Panc1 (cell line): ENCODE measurements at regions not wholly inside any gene's neighbourhood (a gene's known extent, or its start where the extent isn't known, plus 50 kb on each side); places are given as distances from the start of the nearest gene placed in this dataset.

Experiments used
- ATAC-seq: fragments of 200-7000 bp; cut with Tn5 transposase; 2 replicates; pipeline ENCODE4 v1.9.1; 2020; ENCODE audit warnings: mild to moderate bottlenecking, moderate library complexity
- BruUV-seq: library from RNA; stranded (reverse); fragments of 400-500 nt; replicated peaks from 2 replicates; lab custom pipeline; 2021; lab: Mats Ljungman, UMichigan
- CTCF ChIA-PET: fragments of 300-600 bp; sonication (Branson Sonifier 250); formaldehyde crosslinking; loops from one replicate; lab custom pipeline; 2022; ENCODE audit warnings: antibody characterized with exemption; lab: Charles Lee
- POLR2A ChIA-PET: fragments of 300-600 bp; sonication (Branson Sonifier 250); formaldehyde crosslinking; loops from one replicate; lab custom pipeline; 2022; ENCODE audit warnings: antibody characterized with exemption; lab: Charles Lee
- DNase-seq: peaks from one replicate; pipeline ENCODE4 v3.0.0-alpha.2; 2010; ENCODE audit warnings: low read depth, low spot score
- H3K27ac ChIP-seq: 2 replicates; pipeline ENCODE4 v1.5.1; 2011; ENCODE audit warnings: mild to moderate bottlenecking, low read length, inconsistent platforms
- H3K27me3 ChIP-seq: fragments of 200-500 bp; sonication (Bioruptor generic); 2 replicates; pipeline ENCODE4 v1.6.0; 2014; ENCODE audit warnings: low read length, inconsistent platforms; ENCODE audit not compliant: control insufficient read depth, insufficient read depth
- H3K36me3 ChIP-seq: fragments of 200-500 bp; sonication (Bioruptor generic); 2 replicates; pipeline ENCODE4 v1.5.1; 2014; ENCODE audit warnings: inconsistent platforms, mild to moderate bottlenecking, low read length, moderate library complexity; ENCODE audit not compliant: control insufficient read depth, insufficient read depth
- H3K4me1 ChIP-seq: 2 replicates; pipeline ENCODE4 v1.5.1; 2011; ENCODE audit warnings: inconsistent platforms, mild to moderate bottlenecking, low read length, moderate library complexity; ENCODE audit not compliant: control insufficient read depth, insufficient read depth
- H3K4me3 ChIP-seq, 2 experiments: 2 replicates each; pipeline ENCODE4 v1.5.1; 2011 to 2012; ENCODE audit warnings: low read depth in 2 of 2, low read length in 2 of 2, mild to moderate bottlenecking in 2 of 2, inconsistent platforms in 1 of 2, moderate library complexity in 1 of 2
- H3K9me3 ChIP-seq: fragments of 200-500 bp; sonication (Bioruptor generic); 2 replicates; pipeline ENCODE4 v1.5.1; 2014; ENCODE audit warnings: low read depth, mild to moderate bottlenecking, inconsistent platforms, low read length, moderate library complexity; ENCODE audit not compliant: control insufficient read depth, insufficient read depth
- CTCF ChIP-seq: fragments of 450-650 bp; IDR thresholded peaks from 2 replicates; pipeline ENCODE4 v1.5.1; 2017; ENCODE audit warnings: mild to moderate bottlenecking
- POLR2AphosphoS5 ChIP-seq: IDR thresholded peaks from 2 replicates; pipeline ENCODE4 v1.6.1; 2012; ENCODE audit warnings: mild to moderate bottlenecking, low read depth, low read length, moderate library complexity
- REST ChIP-seq, 2 experiments: IDR thresholded peaks; 2 replicates each; pipeline ENCODE4 v1.6.1; 2011 to 2012; ENCODE audit warnings: low read depth in 2 of 2, control low read depth in 1 of 2, low read length in 1 of 2, mild to moderate bottlenecking in 1 of 2, moderate library complexity in 1 of 2; ENCODE audit not compliant: insufficient read depth in 1 of 2
- SIN3A ChIP-seq: IDR thresholded peaks from 2 replicates; pipeline ENCODE4 v1.6.1; 2012; ENCODE audit warnings: low read depth, mild to moderate bottlenecking, low read length, moderate library complexity, borderline replicate concordance; ENCODE audit not compliant: insufficient read depth
- TCF7L2 ChIP-seq: IDR thresholded peaks from 2 replicates; pipeline ENCODE4 v1.6.1; 2011; ENCODE audit warnings: mild to moderate bottlenecking, low read depth, low read length, inconsistent platforms
- in situ Hi-C: cut with HindIII; loops from 2 replicates; pipeline ENCODE4 v1.10.0; 2016; ENCODE audit warnings: low sequenced_read_pairs, low pct_unique_long_range_greater_than_20kb
- intact Hi-C: fragments of 100-400 bp; cut with micrococcal nuclease; formaldehyde crosslinking; loops from one replicate; pipeline ENCODE4 v1.10.0; 2022; ENCODE audit not compliant: unreplicated experiment

- H3K27ac ChIP-seq, result no peak overlapping the region
- in situ Hi-C loops (no loop called here), intact Hi-C loops (no loop called here)
- BruUV-seq, result no TSS peak
- no peaks in the 10 kb centered on the region for H3K27me3 ChIP-seq
- CTCF ChIA-PET, result no interaction called here
- H3K9me3 ChIP-seq, result no peaks in the 10 kb centered on the region
- POLR2A ChIA-PET, result no interaction called here
- TF ChIP-seq SIN3A (no peak), POLR2AphosphoS5 (no peak), TCF7L2 (no peak), CTCF (no peak), REST (IDR thresholded peaks at IDR 0.05; ENCODE audit: insufficient read depth in 1 of 2, low read depth in 2 of 2, low read length in 1 of 2) (no peak)
- H3K4me3 ChIP-seq, result no peak overlapping the region
- H3K4me1 ChIP-seq, result no peaks in the 10 kb centered on the region
- ATAC-seq (no peak), DNase-seq (no peak)
- no peaks in the 10 kb centered on the region for H3K36me3 ChIP-seq
These were observed 167.6 kb downstream of the YIPF5 start for GRCh38 chr5:144002876-144003275.

- TF ChIP-seq SIN3A (no peak), CTCF (no peak), TCF7L2 (no peak), POLR2AphosphoS5 (no peak), REST (IDR thresholded peaks at IDR 0.05; ENCODE audit: insufficient read depth in 1 of 2, low read depth in 2 of 2, low read length in 1 of 2) (no peak)
- ATAC-seq (no peak), DNase-seq (no peak)
- H3K4me3 ChIP-seq, result no peak overlapping the region
- H3K27ac ChIP-seq, result no peak overlapping the region
- in situ Hi-C loops, result no loop called here
- no peaks in the 10 kb centered on the region for H3K36me3 ChIP-seq
- ChIA-PET POLR2A (no interaction called here), CTCF (no interaction called here)
- no peaks in the 10 kb centered on the region for H3K4me1 ChIP-seq
- intact Hi-C loops, result no loop called here
- H3K27me3 ChIP-seq, result no peaks in the 10 kb centered on the region
- no peaks in the 10 kb centered on the region for H3K9me3 ChIP-seq
- BruUV-seq, result no TSS peak
These were observed 166.8 kb downstream of the YIPF5 start for GRCh38 chr5:144003636-144004035.
